GM12892 (cell line): ENCODE measurements at regions not wholly inside any gene's neighbourhood (a gene's known extent, or its start where the extent isn't known, plus 50 kb on each side); places are given as distances from the start of the nearest gene placed in this dataset.
"Not testable (repeated sequence)": the region's sequence is repeated elsewhere in the genome, so short reads cannot be mapped to it uniquely, and the experiment has no call there.

Experiments
- POLR2AphosphoS5 ChIP-seq: IDR thresholded peaks from 2 replicates; pipeline ENCODE4 v1.6.1; 2011; ENCODE audit warnings: low read depth, low read length, control low read depth
- TAF1 ChIP-seq: IDR thresholded peaks from 2 replicates; pipeline ENCODE4 v1.6.1; 2011; ENCODE audit warnings: low read depth, mild to moderate bottlenecking, control low read depth, low read length, borderline replicate concordance

DNA sequence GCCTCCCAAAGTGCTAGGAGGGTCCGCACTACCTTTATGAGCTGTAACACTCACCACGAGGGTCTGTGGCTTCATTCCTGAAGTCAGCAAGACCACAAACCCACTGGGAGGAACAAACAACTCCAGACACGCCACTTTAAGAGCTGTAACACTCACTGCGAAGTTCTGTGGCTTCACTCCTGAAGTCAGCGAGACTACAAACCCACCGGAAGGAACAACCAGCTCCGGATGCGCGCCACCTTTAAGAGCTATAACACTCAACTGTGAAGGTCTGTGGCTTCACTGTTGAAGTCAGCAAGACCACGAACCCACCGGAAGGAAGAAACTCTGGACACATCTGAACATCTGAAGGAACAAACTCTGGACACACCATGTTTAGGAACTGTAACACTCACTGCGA is 152.1 kb upstream of the IL15 start:
- not testable (repeated sequence) for TF ChIP-seq TAF1, POLR2AphosphoS5
